Keratinocyte (primary cell): ENCODE measurements at regions not wholly inside any gene's neighbourhood (a gene's known extent, or its start where the extent isn't known, plus 50 kb on each side); places are given as distances from the start of the nearest gene placed in this dataset.

Experiments
- DNase-seq: peaks from one replicate; pipeline ENCODE4 v3.0.0-alpha.2; 2011; ENCODE audit warnings: low read depth, missing footprints, low spot score
- FAIRE-seq: peaks from 2 replicates; lab custom pipeline; 2011; peaks lifted over from hg19 to GRCh38; lab: Jason Lieb, UNC
- H2AFZ ChIP-seq: 2 replicates; pipeline ENCODE4 v1.6.0; 2012; ENCODE audit warnings: low read length, control low read depth, inconsistent platforms; ENCODE audit not compliant: control insufficient read depth
- H3K27ac ChIP-seq: 2 replicates; pipeline ENCODE4 v1.5.1; 2011; ENCODE audit warnings: low read length; ENCODE audit not compliant: control insufficient read depth, insufficient read depth
- H3K27me3 ChIP-seq: 3 replicates; pipeline ENCODE4 v1.6.0; 2011; ENCODE audit warnings: low read length; ENCODE audit not compliant: control insufficient read depth, insufficient read depth; ENCODE audit errors: extremely low read depth
- H3K36me3 ChIP-seq, 2 experiments: 2 replicates in 1 of 2; 3 replicates in 1 of 2; pipeline ENCODE4 v1.5.1; 2011; ENCODE audit warnings: low read length in 2 of 2, mild to moderate bottlenecking in 1 of 2; ENCODE audit not compliant: control insufficient read depth in 2 of 2, insufficient read depth in 2 of 2; ENCODE audit errors: extremely low read depth in 1 of 2
- H3K4me1 ChIP-seq: 3 replicates; pipeline ENCODE4 v1.5.1; 2011; ENCODE audit warnings: low read length; ENCODE audit not compliant: control insufficient read depth, insufficient read depth; ENCODE audit errors: extremely low read depth
- H3K4me2 ChIP-seq: 3 replicates; pipeline ENCODE4 v1.6.0; 2011; ENCODE audit warnings: low read depth, low read length; ENCODE audit not compliant: control insufficient read depth, insufficient read depth; ENCODE audit errors: extremely low read depth
- H3K4me3 ChIP-seq, 3 experiments: fragments of 200-600 bp in 1 of 3; sonication (generic) in 1 of 3; 2 replicates in 2 of 3; 3 replicates in 1 of 3; pipeline ENCODE4 v1.5.1; 2011 to 2016; ENCODE audit warnings: low read length in 3 of 3, mild to moderate bottlenecking in 3 of 3, control low read depth in 2 of 3, inconsistent platforms in 1 of 3, low read depth in 1 of 3, mixed read lengths in 1 of 3, mixed run types in 1 of 3, moderate library complexity in 1 of 3; ENCODE audit not compliant: control insufficient read depth in 2 of 3, insufficient read depth in 2 of 3; ENCODE audit errors: extremely low read depth in 1 of 3
- H3K79me2 ChIP-seq: 2 replicates; pipeline ENCODE4 v1.6.0; 2012; ENCODE audit warnings: low read length; ENCODE audit not compliant: control insufficient read depth, insufficient read depth
- H3K9ac ChIP-seq: 3 replicates; pipeline ENCODE4 v1.6.0; 2011; ENCODE audit warnings: low read length; ENCODE audit not compliant: control insufficient read depth, insufficient read depth; ENCODE audit errors: extremely low read depth
- H3K9me1 ChIP-seq: 3 replicates; pipeline ENCODE4 v1.6.0; 2011; ENCODE audit warnings: low read length; ENCODE audit not compliant: control insufficient read depth, insufficient read depth; ENCODE audit errors: extremely low read depth
- H3K9me3 ChIP-seq: 2 replicates; pipeline ENCODE4 v1.5.1; 2012; ENCODE audit warnings: low read depth, low read length; ENCODE audit not compliant: control insufficient read depth
- H4K20me1 ChIP-seq: 3 replicates; pipeline ENCODE4 v1.6.0; 2011; ENCODE audit warnings: low read length; ENCODE audit not compliant: control insufficient read depth, insufficient read depth; ENCODE audit errors: extremely low read depth
- EZH2 ChIP-seq: IDR thresholded peaks from one replicate; pipeline ENCODE4 v1.6.1; 2012; ENCODE audit warnings: inconsistent platforms, mild to moderate bottlenecking, low read length, moderate library complexity
- dilution Hi-C: fragments of 300-500 bp; cut with MboI; formaldehyde crosslinking; loops from one replicate; pipeline ENCODE4 v1.7.0; 2020; ENCODE audit warnings: low sequenced_read_pairs; ENCODE audit not compliant: extremely low pct_ligation_motif_present
- TF ChIP-seq, protein P1 (sequence below), 3 experiments: IDR thresholded peaks in 1 of 3; conservative IDR thresholded peaks in 1 of 3; optimal IDR thresholded peaks in 1 of 3; 2 replicates in 2 of 3; 3 replicates in 1 of 3; pipeline versions ENCODE3 to v1.5.1; 2011; ENCODE audit warnings: low read length in 3 of 3, mild to moderate bottlenecking in 3 of 3, moderate library complexity in 2 of 3, control low read depth in 1 of 3, inconsistent platforms in 1 of 3; ENCODE audit not compliant: insufficient read depth in 2 of 3; ENCODE audit errors: extremely low read depth in 1 of 3

- no peaks in the 10 kb centered on the region for H3K27me3 ChIP-seq
Measured at GRCh38 chr19:28042516-28042915, 1170.4 kb downstream of the UQCRFS1 start.

GRCh38 chr19:28039677-28040381, 1173.1 kb downstream of the UQCRFS1 start:
- Histone ChIP-seq H3K4me1 (no peaks in the 10 kb centered on the region), H3K27ac (no peak overlapping the region), H3K79me2 (no peaks in the 10 kb centered on the region), H3K9me1 (no peaks in the 10 kb centered on the region), H3K4me3 (no peak overlapping the region), H4K20me1 (no peaks in the 10 kb centered on the region), H3K27me3 (no peaks in the 10 kb centered on the region), H3K9ac (no peak overlapping the region), H3K4me2 (no peak overlapping the region), H2AFZ (no peak overlapping the region), H3K9me3 (peaks cover 8% of the 10 kb centered on the region), H3K36me3 (no peaks in the 10 kb centered on the region)
- DNase-seq: no peak
- FAIRE-seq: no peak
- dilution Hi-C loops: no loop called here
- TF ChIP-seq, protein P1, sequence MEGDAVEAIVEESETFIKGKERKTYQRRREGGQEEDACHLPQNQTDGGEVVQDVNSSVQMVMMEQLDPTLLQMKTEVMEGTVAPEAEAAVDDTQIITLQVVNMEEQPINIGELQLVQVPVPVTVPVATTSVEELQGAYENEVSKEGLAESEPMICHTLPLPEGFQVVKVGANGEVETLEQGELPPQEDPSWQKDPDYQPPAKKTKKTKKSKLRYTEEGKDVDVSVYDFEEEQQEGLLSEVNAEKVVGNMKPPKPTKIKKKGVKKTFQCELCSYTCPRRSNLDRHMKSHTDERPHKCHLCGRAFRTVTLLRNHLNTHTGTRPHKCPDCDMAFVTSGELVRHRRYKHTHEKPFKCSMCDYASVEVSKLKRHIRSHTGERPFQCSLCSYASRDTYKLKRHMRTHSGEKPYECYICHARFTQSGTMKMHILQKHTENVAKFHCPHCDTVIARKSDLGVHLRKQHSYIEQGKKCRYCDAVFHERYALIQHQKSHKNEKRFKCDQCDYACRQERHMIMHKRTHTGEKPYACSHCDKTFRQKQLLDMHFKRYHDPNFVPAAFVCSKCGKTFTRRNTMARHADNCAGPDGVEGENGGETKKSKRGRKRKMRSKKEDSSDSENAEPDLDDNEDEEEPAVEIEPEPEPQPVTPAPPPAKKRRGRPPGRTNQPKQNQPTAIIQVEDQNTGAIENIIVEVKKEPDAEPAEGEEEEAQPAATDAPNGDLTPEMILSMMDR (optimal IDR thresholded peaks at IDR 0.05 in 1 of 3, IDR thresholded peaks at IDR 0.05 in 1 of 3, conservative IDR thresholded peaks at IDR 0.05 in 1 of 3; ENCODE audit: extremely low read depth in 1 of 3, insufficient read depth in 2 of 3, low read length in 3 of 3): no peak
- TF ChIP-seq EZH2: no peak

More at GRCh38 chr19:28042516-28042915, 1170.4 kb downstream of the UQCRFS1 start:
- no peaks in the 10 kb centered on the region for H3K9me1 ChIP-seq
- no peak for FAIRE-seq
- no peaks in the 10 kb centered on the region for H3K36me3 ChIP-seq
- H3K4me2 ChIP-seq: no peak overlapping the region
- TF ChIP-seq, protein P1 (optimal IDR thresholded peaks at IDR 0.05 in 1 of 3, IDR thresholded peaks at IDR 0.05 in 1 of 3, conservative IDR thresholded peaks at IDR 0.05 in 1 of 3; ENCODE audit: extremely low read depth in 1 of 3, insufficient read depth in 2 of 3, low read length in 3 of 3): no peak
- TF ChIP-seq EZH2: no peak
- no peaks in the 10 kb centered on the region for H4K20me1 ChIP-seq
- H2AFZ ChIP-seq: no peak overlapping the region
- H3K9ac ChIP-seq: no peak overlapping the region
- DNase-seq: no peak
- H3K4me3 ChIP-seq: no peak overlapping the region
- H3K79me2 ChIP-seq: no peaks in the 10 kb centered on the region
- dilution Hi-C loops: no loop called here
- H3K9me3 ChIP-seq: peaks cover 20% of the 10 kb centered on the region
- no peaks in the 10 kb centered on the region for H3K4me1 ChIP-seq
- no peak overlapping the region for H3K27ac ChIP-seq
